ENCODE measurements at regions not wholly inside any gene's neighbourhood (a gene's known extent, or its start where the extent isn't known, plus 50 kb on each side); places are given as distances from the start of the nearest gene placed in this dataset.
A peak's percentile ranks its signal among the peaks of the same experiment; 100 is the strongest.

- DNase-seq (ENCODE audit: low read depth in 2 of 2) = no peak
Measured at GRCh38 chr11:116300232-116300631, 472.6 kb downstream of the BUD13 start.

- no peak for DNase-seq (ENCODE audit: low read depth in 2 of 2)
Measured at GRCh38 chr11:116294630-116295029, 478.2 kb downstream of the BUD13 start.

- no peak for DNase-seq (ENCODE audit: low read depth in 2 of 2)
Measured at GRCh38 chr11:116287866-116288265, 484.9 kb downstream of the BUD13 start.

GRCh38 chr11:116285026-116285425, 487.8 kb downstream of the BUD13 start:
- no peak for DNase-seq (ENCODE audit: low read depth in 2 of 2)

- DNase-seq (ENCODE audit: low read depth in 2 of 2) = no peak
Measured at GRCh38 chr11:116283300-116283699, 489.5 kb downstream of the BUD13 start.

- no peak for DNase-seq (ENCODE audit: low read depth in 2 of 2)
Measured at GRCh38 chr11:116282481-116282880, 490.3 kb downstream of the BUD13 start.

- DNase-seq (ENCODE audit: low read depth in 2 of 2) = no peak
Measured at GRCh38 chr11:116281173-116282160, 491.3 kb downstream of the BUD13 start.

- no peak for DNase-seq (ENCODE audit: low read depth in 2 of 2)
Measured at GRCh38 chr11:116279511-116279910, 493.3 kb downstream of the BUD13 start.

GRCh38 chr11:116278076-116278475, 494.7 kb downstream of the BUD13 start:
- DNase-seq (ENCODE audit: low read depth in 2 of 2) = no peak

- peak; percentile 71 to 76 for DNase-seq (ENCODE audit: low read depth in 2 of 2)
Measured at GRCh38 chr11:116276051-116277044, 496.4 kb downstream of the BUD13 start.

- no peak for DNase-seq (ENCODE audit: low read depth in 2 of 2)
Measured at GRCh38 chr11:116275635-116276034, 497.2 kb downstream of the BUD13 start.

GRCh38 chr11:116274521-116274920, 498.3 kb downstream of the BUD13 start:
- no peak for DNase-seq (ENCODE audit: low read depth in 2 of 2)

GRCh38 chr11:116272181-116272789, 500.5 kb downstream of the BUD13 start:
- DNase-seq (ENCODE audit: low read depth in 2 of 2) = no peak

- no peak for DNase-seq (ENCODE audit: low read depth in 2 of 2)
Measured at GRCh38 chr11:116271479-116271878, 501.3 kb downstream of the BUD13 start.

GRCh38 chr11:116267146-116267545, 505.6 kb downstream of the BUD13 start:
- DNase-seq (ENCODE audit: low read depth in 2 of 2) = no peak

- DNase-seq (ENCODE audit: low read depth in 2 of 2) = no peak
Measured at GRCh38 chr11:116263770-116264169, 509.0 kb downstream of the BUD13 start.

- no peak for DNase-seq (ENCODE audit: low read depth in 2 of 2)
Measured at GRCh38 chr11:116263019-116263418, 509.8 kb downstream of the BUD13 start.

- DNase-seq (ENCODE audit: low read depth in 2 of 2) = no peak
Measured at GRCh38 chr11:116262370-116262769, 510.4 kb downstream of the BUD13 start.

GRCh38 chr11:116261606-116262005, 511.2 kb downstream of the BUD13 start:
- no peak for DNase-seq (ENCODE audit: low read depth in 2 of 2)

GRCh38 chr11:116258821-116259220, 514.0 kb downstream of the BUD13 start:
- no peak for DNase-seq (ENCODE audit: low read depth in 2 of 2)

- DNase-seq (ENCODE audit: low read depth in 2 of 2) = no peak
Measured at GRCh38 chr11:116257883-116258282, 514.9 kb downstream of the BUD13 start.

- DNase-seq (ENCODE audit: low read depth in 2 of 2) = no peak
Measured at GRCh38 chr11:116257092-116257491, 515.7 kb downstream of the BUD13 start.

Measured in stimulated activated CD4-positive, alpha-beta T cell treated with anti-CD3 and anti-CD28 coated beads, Interleukin-4, amount 100 ng/mL, for 48 hours (primary cell).